ENCODE measurements at regions not wholly inside any gene's neighbourhood (a gene's known extent, or its start where the extent isn't known, plus 50 kb on each side); places are given as distances from the start of the nearest gene placed in this dataset.

DNA sequence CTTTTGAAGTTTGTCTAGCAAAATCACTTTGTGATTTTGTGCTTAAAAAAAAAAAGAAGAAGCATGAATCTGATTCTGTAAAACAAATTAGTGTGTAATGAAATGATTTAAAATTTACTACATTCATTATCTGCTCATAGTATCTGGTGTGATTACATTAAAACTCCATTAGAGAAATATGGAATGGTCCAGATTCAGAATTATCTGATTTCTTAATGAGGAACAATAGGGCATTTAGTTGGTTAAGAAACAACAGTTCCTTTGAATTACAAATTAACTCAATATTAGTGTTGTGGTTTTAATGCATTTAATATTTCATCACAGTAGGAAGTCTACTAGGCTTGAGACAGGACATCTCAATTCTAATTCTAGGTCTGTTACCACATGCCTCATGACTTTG lies 57.9 kb upstream of the PDHA1 start:
- H3K4me2 ChIP-seq (ENCODE audit: insufficient read depth, low read length): no peak overlapping the region
- H3K9me3 ChIP-seq (ENCODE audit: low read depth, low read length): no peaks in the 10 kb centered on the region
- no peak overlapping the region for H3K27ac ChIP-seq (ENCODE audit: low read depth, low read length)
- TF ChIP-seq CTCF (IDR thresholded peaks at IDR 0.05; ENCODE audit: extremely low read depth, low read depth, low read length): no peak
- H2AFZ ChIP-seq (ENCODE audit: low read length): no peak overlapping the region
- no peaks in the 10 kb centered on the region for H3K27me3 ChIP-seq (ENCODE audit: insufficient read depth, low read length)
- H3K36me3 ChIP-seq (ENCODE audit: insufficient read depth, low read length): no peaks in the 10 kb centered on the region
- DNase-seq (ENCODE audit: insufficient read length, low spot score, missing footprints): no peak
- H3K4me1 ChIP-seq (ENCODE audit: insufficient read depth, low read length): no peaks in the 10 kb centered on the region
- H3K4me3 ChIP-seq (ENCODE audit: insufficient read depth, low read length): no peak overlapping the region
- H4K20me1 ChIP-seq (ENCODE audit: insufficient read depth, low read length): no peaks in the 10 kb centered on the region
- H3K79me2 ChIP-seq (ENCODE audit: insufficient read depth, low read length): no peaks in the 10 kb centered on the region

GRCh38 chrX:19291086-19291485 lies 52.6 kb upstream of the PDHA1 start:
- DNase-seq (ENCODE audit: insufficient read length, low spot score, missing footprints): no peak

DNA sequence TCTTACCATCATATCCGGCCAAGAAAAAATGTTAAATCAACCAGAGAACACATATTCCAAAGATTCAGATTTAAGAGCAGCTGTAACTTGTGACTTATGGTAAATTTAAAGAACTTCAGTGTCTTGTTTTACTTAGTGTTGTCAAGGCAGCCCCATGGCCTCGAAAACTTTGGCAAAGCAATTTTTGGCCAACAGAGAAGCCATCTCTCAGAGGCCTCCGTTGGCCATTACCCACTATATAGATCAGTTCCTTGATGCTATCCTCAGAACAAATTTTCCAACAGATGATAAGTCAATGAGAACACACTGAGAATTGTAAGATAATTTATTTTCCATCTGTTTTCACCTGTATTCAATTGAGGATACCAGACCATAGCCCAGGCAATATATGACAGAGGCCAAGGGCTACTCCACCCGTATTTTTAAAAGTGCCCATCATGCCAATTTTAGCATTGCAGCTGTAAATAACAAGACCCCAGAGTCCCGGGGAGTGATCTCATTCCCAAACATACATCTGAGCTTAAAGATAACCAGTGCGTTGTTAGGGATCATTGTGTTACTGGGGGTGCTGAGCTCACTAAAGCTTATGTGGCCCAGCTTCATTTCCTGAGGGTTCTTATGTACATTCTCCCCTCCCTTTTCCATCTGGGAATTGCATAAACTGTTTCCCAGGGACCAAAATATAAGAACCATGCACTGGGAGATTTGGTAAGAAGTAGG lies 50.0 kb upstream of the PDHA1 start:
- TF ChIP-seq CTCF (IDR thresholded peaks at IDR 0.05; ENCODE audit: extremely low read depth, low read depth, low read length): no peak
- H4K20me1 ChIP-seq (ENCODE audit: insufficient read depth, low read length): no peaks in the 10 kb centered on the region
- H3K9me3 ChIP-seq (ENCODE audit: low read depth, low read length): no peaks in the 10 kb centered on the region
- H2AFZ ChIP-seq (ENCODE audit: low read length): no peak overlapping the region
- no peak overlapping the region for H3K4me3 ChIP-seq (ENCODE audit: insufficient read depth, low read length)
- H3K36me3 ChIP-seq (ENCODE audit: insufficient read depth, low read length): no peaks in the 10 kb centered on the region
- H3K79me2 ChIP-seq (ENCODE audit: insufficient read depth, low read length): no peaks in the 10 kb centered on the region
- DNase-seq (ENCODE audit: insufficient read length, low spot score, missing footprints): no peak
- no peaks in the 10 kb centered on the region for H3K27me3 ChIP-seq (ENCODE audit: insufficient read depth, low read length)
- H3K4me1 ChIP-seq (ENCODE audit: insufficient read depth, low read length): no peaks in the 10 kb centered on the region
- H3K4me2 ChIP-seq (ENCODE audit: insufficient read depth, low read length): no peak overlapping the region
- H3K27ac ChIP-seq (ENCODE audit: low read depth, low read length): no peak overlapping the region

More at GRCh38 chrX:19291086-19291485, 52.6 kb upstream of the PDHA1 start:
- Histone ChIP-seq H3K79me2 (ENCODE audit: insufficient read depth, low read length) (no peaks in the 10 kb centered on the region), H3K36me3 (ENCODE audit: insufficient read depth, low read length) (no peaks in the 10 kb centered on the region), H3K9me3 (ENCODE audit: low read depth, low read length) (no peaks in the 10 kb centered on the region), H2AFZ (ENCODE audit: low read length) (no peak overlapping the region), H3K4me1 (ENCODE audit: insufficient read depth, low read length) (no peaks in the 10 kb centered on the region), H3K4me3 (ENCODE audit: insufficient read depth, low read length) (no peak overlapping the region), H3K27me3 (ENCODE audit: insufficient read depth, low read length) (no peaks in the 10 kb centered on the region), H3K4me2 (ENCODE audit: insufficient read depth, low read length) (no peak overlapping the region), H3K27ac (ENCODE audit: low read depth, low read length) (no peak overlapping the region), H4K20me1 (ENCODE audit: insufficient read depth, low read length) (no peaks in the 10 kb centered on the region)
- no peak for TF ChIP-seq CTCF (IDR thresholded peaks at IDR 0.05; ENCODE audit: extremely low read depth, low read depth, low read length)

Data from osteoblast (primary cell).